BE2C (cell line): ENCODE measurements at regions not wholly inside any gene's neighbourhood (a gene's known extent, or its start where the extent isn't known, plus 50 kb on each side); places are given as distances from the start of the nearest gene placed in this dataset.

Source experiments
- DNase-seq: peaks from one replicate; pipeline ENCODE4 v3.0.0-alpha.2; 2020
- H3K27me3 ChIP-seq: fragments of 250-450 bp; sonication (Bioruptor Pico); 2 replicates; pipeline ENCODE4 v1.5.1; 2020; ENCODE audit warnings: mild to moderate bottlenecking
- H3K36me3 ChIP-seq: fragments of 250-450 bp; sonication (Bioruptor Pico); 2 replicates; pipeline ENCODE4 v1.5.1; 2020; ENCODE audit warnings: mild to moderate bottlenecking
- H3K4me1 ChIP-seq: fragments of 250-450 bp; sonication (Bioruptor Pico); 2 replicates; pipeline ENCODE4 v1.5.1; 2020
- H3K4me3 ChIP-seq: 2 replicates; pipeline ENCODE4 v1.5.1; 2011; ENCODE audit warnings: low read depth, low read length
- H3K9me3 ChIP-seq: fragments of 250-450 bp; sonication (Bioruptor Pico); 2 replicates; pipeline ENCODE4 v1.5.1; 2020
- TF ChIP-seq, protein P1 (sequence below): IDR thresholded peaks from 2 replicates; pipeline ENCODE4 v1.5.1; 2012; ENCODE audit warnings: mild to moderate bottlenecking, low read depth, low read length

DNA sequence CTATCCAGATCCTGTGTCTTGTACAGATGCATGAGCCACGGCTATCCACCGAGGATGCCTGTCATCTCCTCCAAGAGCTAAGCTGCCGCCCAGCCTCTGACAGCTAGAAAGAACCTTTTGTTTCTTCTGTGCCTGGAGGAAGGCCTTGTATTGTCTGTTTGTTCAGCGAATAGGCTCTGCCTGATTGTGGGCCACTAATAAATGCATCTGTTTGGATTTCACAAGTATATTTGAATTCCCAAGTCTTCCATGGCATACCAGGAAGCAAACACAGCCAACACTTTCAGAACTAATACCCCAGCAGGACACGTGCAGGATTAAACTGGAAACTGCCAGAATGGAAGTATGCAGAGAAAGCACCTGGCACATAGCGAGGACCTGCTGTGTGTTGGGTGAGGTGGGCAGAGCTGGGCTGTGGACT is 92.7 kb upstream of the NEURL1B start:
- Histone ChIP-seq H3K27me3 (no peaks in the 10 kb centered on the region), H3K36me3 (no peaks in the 10 kb centered on the region), H3K4me1 (peaks cover 9% of the 10 kb centered on the region), H3K9me3 (no peaks in the 10 kb centered on the region), H3K4me3 (no peak overlapping the region)
- DNase-seq, result no peak
- TF ChIP-seq, protein P1, sequence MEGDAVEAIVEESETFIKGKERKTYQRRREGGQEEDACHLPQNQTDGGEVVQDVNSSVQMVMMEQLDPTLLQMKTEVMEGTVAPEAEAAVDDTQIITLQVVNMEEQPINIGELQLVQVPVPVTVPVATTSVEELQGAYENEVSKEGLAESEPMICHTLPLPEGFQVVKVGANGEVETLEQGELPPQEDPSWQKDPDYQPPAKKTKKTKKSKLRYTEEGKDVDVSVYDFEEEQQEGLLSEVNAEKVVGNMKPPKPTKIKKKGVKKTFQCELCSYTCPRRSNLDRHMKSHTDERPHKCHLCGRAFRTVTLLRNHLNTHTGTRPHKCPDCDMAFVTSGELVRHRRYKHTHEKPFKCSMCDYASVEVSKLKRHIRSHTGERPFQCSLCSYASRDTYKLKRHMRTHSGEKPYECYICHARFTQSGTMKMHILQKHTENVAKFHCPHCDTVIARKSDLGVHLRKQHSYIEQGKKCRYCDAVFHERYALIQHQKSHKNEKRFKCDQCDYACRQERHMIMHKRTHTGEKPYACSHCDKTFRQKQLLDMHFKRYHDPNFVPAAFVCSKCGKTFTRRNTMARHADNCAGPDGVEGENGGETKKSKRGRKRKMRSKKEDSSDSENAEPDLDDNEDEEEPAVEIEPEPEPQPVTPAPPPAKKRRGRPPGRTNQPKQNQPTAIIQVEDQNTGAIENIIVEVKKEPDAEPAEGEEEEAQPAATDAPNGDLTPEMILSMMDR, result no peak

DNA sequence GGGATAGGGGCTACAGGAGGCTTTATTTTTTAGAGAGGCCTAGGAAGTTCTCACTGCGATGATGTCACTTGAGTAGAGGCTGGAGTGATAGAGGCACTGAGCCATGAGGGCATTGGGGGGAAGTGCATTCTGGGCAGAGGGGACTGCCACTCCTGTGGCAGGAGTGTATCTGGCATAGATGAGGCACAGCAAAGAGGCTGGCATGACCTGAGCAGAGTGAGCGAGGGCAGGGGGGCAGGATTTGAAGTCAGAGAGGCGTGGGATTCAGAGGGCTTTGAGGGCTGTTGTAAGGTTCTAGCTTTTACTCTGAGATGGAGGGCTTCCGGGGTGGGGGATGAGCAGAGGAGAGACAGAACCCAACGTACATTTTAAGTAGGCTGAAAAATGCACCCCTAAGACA is 91.9 kb upstream of the SH3PXD2B start:
- Histone ChIP-seq H3K27me3 (no peaks in the 10 kb centered on the region), H3K36me3 (no peaks in the 10 kb centered on the region), H3K9me3 (no peaks in the 10 kb centered on the region), H3K4me1 (peaks cover 17% of the 10 kb centered on the region), H3K4me3 (no peak overlapping the region)
- TF ChIP-seq, protein P1, result no peak
- no peak for DNase-seq

DNA sequence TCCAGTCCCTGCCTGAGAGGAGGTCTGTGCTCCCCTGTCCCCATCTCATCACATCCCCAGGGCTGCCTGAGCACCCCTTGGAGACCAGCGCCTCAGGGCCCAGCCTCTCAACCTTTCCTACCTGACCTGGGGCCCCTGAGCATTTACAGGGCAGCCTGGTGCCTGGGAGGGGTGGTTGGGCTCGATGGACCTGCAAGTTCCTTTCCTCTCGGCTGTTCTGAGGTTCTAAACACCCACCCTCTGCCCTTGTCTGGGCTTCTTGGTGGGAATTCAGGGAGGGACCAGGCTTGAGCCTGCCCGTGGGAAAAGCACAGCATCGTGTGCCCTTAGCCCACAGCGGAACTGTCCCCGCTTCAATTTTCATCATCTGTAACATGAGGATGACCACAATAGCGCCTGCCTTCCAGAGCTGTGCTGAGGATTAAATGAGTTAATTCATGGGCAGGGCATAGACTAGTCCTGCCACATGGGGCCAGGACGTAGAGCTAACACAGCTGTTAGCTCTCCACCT is 91.0 kb upstream of the SH3PXD2B start:
- DNase-seq, result no peak
- Histone ChIP-seq H3K27me3 (no peaks in the 10 kb centered on the region), H3K9me3 (no peaks in the 10 kb centered on the region), H3K4me1 (peaks cover 13% of the 10 kb centered on the region), H3K36me3 (no peaks in the 10 kb centered on the region), H3K4me3 (no peak overlapping the region)
- TF ChIP-seq, protein P1, result no peak

DNA sequence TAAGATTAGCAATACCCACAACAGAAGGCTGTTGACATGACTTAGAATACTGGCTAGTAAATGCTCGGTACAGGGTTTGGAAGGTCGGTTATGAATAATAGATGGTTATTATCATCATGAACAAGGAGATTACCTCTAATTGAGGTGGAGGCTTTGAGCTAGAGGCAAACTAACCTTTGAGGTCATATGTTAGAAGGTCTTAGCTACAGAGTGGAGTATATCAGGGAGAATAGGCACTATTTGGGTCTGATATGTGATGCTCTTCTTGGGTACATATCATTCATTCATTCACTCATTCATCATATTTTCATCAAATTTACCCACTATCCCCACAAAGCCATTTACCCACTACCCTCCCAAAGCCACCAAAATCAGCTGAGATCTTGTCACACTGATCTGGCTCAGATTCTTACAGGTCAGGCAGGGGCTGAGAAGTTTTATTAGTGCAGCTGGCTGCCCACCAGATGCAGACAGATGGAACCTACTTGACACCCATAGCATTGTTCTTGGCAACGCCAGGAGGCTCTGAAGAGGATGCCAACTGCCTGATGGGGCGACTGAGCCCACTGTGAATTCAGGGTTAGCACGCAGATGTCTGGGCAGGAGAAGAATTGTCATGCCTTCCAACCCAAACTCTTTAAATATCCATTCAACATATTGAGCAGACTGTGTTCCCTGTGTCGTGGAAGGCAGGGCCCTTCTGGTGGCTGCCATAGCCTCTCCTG is 90.2 kb upstream of the SH3PXD2B start:
- no peaks in the 10 kb centered on the region for H3K36me3 ChIP-seq
- H3K9me3 ChIP-seq, result no peaks in the 10 kb centered on the region
- TF ChIP-seq, protein P1, result no peak
- H3K4me1 ChIP-seq, result peaks cover 8% of the 10 kb centered on the region
- no peaks in the 10 kb centered on the region for H3K27me3 ChIP-seq
- DNase-seq, result no peak
- no peak overlapping the region for H3K4me3 ChIP-seq

DNA sequence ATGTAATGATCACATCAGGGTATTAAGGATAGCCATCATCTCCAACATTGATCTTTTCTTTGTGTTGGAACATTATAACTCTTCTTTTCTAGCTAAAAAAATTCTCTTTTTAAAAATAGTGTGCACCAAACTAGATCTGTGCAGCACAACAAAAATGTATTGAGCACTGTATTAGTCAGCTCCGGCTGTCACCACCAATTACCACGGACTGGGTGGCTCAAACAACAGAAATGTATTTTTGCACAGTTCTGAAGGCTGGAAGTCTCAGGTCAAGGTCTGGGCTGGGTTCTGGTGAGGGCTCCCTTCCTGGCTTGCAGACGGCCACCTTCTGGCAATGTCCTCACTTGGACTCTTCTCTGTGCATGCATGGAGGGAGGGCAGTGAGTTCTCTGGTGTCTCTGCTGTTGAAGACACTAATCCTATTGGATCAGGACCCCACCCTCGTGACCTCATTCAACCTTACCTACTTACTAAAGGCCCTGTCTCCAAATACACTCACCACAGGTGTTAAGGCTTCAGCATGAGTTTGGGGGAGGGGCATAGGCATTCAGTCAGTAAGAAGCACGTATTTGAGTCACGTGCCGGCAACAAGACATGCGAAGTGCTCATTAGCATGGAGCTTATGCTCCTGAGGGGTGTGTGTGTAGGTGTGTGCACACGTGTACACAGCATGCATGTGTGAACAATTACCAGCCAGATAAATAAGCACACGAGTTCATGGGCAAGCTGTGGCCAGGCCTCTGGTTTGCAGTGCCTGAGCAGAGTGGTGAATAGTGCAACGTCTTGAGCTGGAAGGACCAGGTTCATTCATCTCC is 89.4 kb upstream of the SH3PXD2B start:
- Histone ChIP-seq H3K36me3 (no peaks in the 10 kb centered on the region), H3K4me1 (peaks cover 8% of the 10 kb centered on the region), H3K27me3 (no peaks in the 10 kb centered on the region), H3K9me3 (no peaks in the 10 kb centered on the region), H3K4me3 (no peak overlapping the region)
- DNase-seq, result no peak
- TF ChIP-seq, protein P1, result no peak
